GM12873 (cell line): ENCODE measurements at regions not wholly inside any gene's neighbourhood (a gene's known extent, or its start where the extent isn't known, plus 50 kb on each side); places are given as distances from the start of the nearest gene placed in this dataset.

ENCODE experiments used
- CTCF ChIP-seq: IDR thresholded peaks from 2 replicates; pipeline ENCODE4 v1.5.1; 2012; ENCODE audit warnings: low read depth, mild to moderate bottlenecking, moderate library complexity, low read length, control low read depth; ENCODE audit not compliant: insufficient read depth; ENCODE audit errors: missing control alignments

- TF ChIP-seq CTCF, result no peak
Observed at GRCh38 chrX:6990552-6991193, 156.8 kb upstream of the STS start.

GRCh38 chrX:6989858-6990257 lies 157.7 kb upstream of the STS start:
- TF ChIP-seq CTCF, result no peak

- no peak for TF ChIP-seq CTCF
Observed at GRCh38 chrX:6986915-6987314, 160.6 kb upstream of the STS start.

GRCh38 chrX:6985537-6985936 lies 162.0 kb upstream of the STS start:
- no peak for TF ChIP-seq CTCF

DNA sequence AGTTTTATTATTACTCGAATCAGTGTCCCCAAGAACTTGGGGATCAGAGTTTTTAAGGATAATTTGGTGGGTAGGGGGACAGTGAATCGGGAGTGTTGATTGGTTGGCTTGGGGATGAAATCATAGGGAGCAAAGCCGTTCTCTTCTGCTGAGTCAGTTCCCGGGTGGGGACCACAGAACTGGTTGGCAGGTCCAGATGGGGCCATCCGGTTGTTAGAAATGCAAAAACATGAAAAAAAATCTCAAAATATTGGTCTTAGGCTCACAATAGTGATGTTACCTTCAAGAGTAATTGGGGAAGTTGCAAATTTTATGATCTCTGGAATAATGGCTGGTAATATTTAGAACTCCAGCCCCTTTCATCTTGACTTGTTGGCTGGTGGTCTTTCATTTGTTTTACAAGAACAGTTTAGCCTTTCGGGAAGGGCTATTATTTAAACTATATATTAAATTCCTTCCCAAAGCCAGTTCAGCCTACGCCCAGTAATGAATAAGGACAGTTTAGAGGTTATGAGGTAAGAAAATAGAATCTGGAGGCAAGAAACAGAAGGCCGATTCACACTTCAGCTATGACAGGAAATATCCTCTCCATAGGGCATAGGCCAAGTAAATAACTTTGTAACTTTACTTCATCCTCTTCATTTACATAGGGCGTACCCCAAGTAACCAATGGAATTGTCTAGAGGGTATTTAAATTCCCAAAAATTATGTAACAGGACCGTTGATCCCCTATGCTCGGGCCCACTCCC lies 164.1 kb upstream of the STS start:
- TF ChIP-seq CTCF, result no peak

- TF ChIP-seq CTCF, result no peak
Observed at GRCh38 chrX:6981718-6982406, 165.7 kb upstream of the STS start.

DNA sequence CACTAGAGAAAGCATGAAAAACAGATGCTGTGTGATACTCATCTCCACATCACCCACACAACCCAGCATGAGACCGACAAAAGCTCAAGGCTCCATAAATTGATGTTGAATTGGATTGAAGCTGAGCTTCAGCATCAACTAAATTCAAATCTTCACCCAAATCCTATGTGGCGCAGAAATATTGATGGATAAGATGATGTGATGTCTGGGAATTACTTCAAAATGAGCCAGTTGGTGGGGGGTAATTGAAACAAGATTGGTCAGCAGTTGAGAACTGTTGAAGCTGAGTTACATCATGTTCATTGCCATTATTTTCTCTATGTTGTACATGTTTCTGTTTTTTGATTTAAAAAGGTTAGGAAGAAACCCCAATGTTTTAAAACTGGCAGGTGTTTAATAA lies 166.5 kb upstream of the STS start:
- no peak for TF ChIP-seq CTCF
